Hematopoietic multipotent progenitor cell treated with erythropoietin and hydrocortisone succinate and interleukin-3 and kit ligand, for 8 days (in vitro differentiated cells): ENCODE measurements at regions not wholly inside any gene's neighbourhood (a gene's known extent, or its start where the extent isn't known, plus 50 kb on each side); places are given as distances from the start of the nearest gene placed in this dataset.
"Not testable (repeated sequence)": the region's sequence is repeated elsewhere in the genome, so short reads cannot be mapped to it uniquely, and the experiment has no call there.

Experiments used
- DNase-seq: peaks from one replicate; pipeline ENCODE4 v3.0.0-alpha.2; 2015

GRCh38 chrX:113892401-113892800 is 691.5 kb upstream of the HTR2C start:
- no peak for DNase-seq

- no peak for DNase-seq
Measured at GRCh38 chrX:113873056-113873455, 710.8 kb upstream of the HTR2C start.

DNA sequence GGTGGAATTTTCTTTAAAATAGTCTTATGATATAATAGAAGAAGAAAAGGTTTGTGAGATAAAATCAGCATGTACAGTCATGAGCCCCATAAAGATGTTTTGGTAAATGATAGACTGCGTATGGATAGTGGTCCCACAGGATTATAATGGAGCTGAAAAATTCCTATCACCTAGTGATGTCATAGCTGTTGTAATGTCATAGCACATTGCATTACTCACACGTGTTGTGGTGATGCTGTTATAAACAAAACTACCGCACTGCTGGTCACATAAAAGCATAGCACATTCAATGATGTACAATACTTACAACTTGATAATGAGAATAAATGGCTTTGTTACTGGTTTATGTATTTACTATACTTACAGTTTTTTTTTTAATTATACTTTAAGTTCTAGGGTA is 715.2 kb upstream of the HTR2C start:
- DNase-seq: no peak

DNA sequence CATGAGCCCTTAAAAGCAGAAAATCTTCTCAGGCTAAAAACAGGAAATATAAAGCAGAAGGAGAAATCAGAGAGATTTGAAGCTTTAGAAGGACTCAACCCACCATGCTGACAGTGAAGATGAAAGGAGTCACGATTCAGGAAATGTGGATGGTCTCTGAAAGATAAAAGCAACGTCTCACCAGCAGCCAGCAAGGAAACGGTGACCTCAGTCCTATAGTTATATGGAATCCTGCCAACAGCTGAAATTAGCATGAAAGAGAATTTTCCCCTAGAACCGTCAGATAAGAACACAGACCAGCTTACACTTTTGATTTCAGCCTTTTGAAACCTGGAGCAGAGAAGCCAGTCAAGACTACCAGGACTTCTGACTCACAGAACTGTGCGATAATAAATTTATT is 715.7 kb upstream of the HTR2C start:
- peak; percentile 87 for DNase-seq

GRCh38 chrX:113849408-113849807 is 734.5 kb upstream of the HTR2C start:
- no peak for DNase-seq

- DNase-seq: peak; percentile 58
Measured at GRCh38 chrX:113833096-113834055, 750.5 kb upstream of the HTR2C start.

DNA sequence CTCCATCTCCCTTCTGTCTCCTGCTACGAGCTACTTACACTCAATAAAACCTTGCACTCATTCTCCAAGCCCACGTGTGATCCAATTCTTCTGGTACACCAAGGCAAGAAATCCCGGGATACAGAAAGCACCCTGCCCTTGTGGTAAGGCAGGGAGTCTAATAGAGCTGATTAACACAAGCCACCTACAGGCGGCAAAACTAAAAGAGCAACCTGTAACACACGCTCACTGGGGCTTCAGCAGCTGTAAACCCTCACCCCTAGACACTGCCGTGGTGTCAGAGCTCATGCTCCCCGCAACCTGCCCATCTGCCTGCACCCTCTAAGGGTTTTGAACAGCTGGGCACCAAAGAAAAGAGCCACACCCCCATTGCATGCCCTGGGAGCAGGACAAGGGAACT is 755.4 kb upstream of the HTR2C start:
- DNase-seq: no peak

DNA sequence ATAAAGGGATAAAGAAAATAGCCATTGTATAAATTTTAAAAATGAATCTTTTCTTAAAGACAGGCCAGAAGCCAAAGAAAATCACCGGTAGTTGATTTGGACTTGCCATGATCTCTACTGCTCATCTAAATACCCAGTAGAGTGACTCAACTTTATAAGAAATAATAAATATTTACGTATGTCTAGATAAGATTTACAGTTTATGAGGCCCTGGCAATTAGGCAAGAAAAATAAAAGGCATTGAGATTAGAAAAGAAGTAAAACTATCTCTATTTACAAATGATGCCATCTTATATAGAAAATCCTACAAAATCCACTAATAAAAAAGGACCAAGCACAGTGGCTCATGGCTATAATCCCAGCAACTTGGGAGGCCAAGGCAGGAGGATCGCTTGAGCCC is 765.5 kb upstream of the HTR2C start:
- no peak for DNase-seq

- DNase-seq: no peak
Measured at GRCh38 chrX:113804819-113805218, 779.1 kb upstream of the HTR2C start.

DNA sequence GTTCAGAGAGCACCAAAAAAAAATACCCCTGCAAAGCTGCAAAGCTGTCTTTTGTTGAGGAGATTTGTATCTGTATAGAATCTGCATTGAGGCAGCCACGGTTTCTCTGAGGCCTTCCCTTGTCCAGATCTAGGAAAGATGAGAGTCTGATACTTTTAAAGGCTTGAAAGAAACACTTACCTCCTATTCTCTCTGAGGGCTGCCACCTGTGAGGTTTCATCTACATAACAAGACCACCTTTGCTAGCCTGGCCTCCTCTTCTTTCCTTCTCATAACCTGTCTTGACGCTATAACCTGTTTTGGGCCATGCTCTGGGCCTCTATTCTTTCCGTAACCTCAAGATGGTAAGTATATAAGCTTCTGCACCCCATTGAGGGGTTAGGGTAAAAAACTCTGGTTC is 779.6 kb upstream of the HTR2C start:
- DNase-seq: no peak

DNA sequence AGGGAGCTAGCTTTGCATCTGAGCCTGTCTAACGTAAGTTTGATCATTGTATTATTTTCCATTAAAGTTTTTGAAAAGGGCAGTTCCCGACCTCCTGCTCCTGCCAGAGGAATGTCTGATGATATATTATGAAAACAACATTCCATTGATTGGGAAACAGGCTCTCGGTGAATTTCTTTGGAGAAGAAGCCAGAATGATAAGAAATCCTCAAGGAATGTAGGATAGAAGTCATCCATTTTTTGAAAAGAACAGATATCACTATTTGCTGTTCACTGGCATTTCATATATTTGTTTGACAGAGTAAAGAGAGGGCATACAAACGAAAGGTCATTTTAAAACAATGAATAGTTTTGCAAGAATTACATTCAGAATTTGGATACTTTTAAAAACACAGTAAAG is 781.0 kb upstream of the HTR2C start:
- no peak for DNase-seq

DNA sequence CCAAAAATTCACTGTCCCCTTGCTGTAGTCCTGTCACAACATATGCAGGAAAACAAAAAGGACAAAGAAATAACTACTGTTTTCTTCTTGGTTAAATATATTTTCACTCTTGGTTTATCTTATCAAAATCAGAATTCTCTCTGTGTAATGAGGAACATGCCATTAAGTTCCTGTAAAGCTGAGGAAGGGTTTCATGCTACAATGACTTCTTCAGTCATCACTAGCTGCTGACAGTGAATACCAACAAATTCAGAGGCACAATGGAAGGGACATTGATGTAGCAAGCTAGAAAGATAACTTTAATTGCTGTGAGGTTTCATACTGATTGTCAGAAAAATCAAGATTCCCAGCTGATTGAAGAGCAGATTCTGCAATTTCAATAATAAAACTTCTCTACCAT is 782.9 kb upstream of the HTR2C start:
- DNase-seq: no peak

DNA sequence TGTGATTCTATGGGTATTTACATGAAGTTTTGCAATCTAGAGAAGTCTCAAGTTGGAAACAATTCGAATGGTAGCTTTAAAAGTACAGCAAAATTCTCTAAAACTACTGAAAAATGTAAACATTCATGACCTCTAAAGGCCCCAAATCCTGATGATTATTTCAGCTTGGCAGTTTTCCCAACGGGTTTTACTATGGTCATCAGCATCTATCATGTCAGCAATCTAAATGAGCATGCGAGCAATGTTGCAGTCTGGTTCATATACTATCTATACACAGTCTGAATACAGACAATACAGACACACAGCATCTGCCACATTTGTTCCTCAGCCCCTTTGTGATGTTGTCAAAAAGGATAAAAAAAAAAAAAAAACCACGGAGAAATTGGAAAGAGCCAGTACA is 790.3 kb upstream of the HTR2C start:
- DNase-seq: no peak

DNA sequence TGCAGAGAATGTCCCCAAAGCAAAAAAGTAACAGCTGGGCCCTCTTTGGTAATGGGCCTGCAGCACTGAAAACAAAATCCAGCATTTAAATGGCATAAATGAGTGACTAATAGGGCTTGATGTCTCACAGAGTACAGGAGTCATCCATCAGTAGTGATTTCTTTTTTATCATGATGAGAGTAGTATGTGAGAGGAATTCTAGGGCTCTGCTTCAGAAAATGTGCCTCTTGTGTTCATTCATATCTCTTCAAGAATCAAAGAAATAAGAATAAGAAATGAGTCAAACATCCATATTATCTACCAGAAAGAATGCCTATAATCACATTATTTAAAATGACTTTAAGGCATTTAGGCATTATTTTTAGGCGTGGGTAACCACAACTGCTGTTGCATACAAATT is 792.9 kb upstream of the HTR2C start:
- DNase-seq: no peak

GRCh38 chrX:113784754-113785153 is 799.1 kb upstream of the HTR2C start:
- not testable (repeated sequence) for DNase-seq

DNA sequence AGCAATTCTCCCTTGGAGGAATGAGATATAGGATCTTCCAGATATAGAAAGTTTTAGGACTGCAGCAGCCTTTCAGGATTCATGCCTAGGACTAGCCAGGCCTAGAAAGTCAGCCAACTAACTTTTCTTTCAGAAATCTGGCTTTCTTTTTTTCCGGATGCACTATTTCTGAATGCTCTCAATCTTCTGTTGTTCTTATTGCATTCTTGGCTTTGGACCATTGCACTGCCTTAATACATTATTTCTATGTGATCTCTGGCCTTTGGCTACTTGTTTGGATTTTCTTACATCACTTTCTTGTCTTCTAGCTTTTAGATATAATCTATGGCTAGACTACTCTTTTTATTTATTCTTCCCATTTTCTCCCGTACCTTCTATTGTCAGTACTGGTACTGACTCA is 813.1 kb upstream of the HTR2C start:
- DNase-seq: no peak

GRCh38 chrX:113770071-113770470 is 813.8 kb upstream of the HTR2C start:
- no peak for DNase-seq

GRCh38 chrX:113759422-113759821 is 824.5 kb upstream of the HTR2C start:
- DNase-seq: no peak

GRCh38 chrX:113747274-113747973 is 836.5 kb upstream of the HTR2C start:
- no peak for DNase-seq

- DNase-seq: no peak
Measured at GRCh38 chrX:113743069-113743468, 840.8 kb upstream of the HTR2C start.

DNA sequence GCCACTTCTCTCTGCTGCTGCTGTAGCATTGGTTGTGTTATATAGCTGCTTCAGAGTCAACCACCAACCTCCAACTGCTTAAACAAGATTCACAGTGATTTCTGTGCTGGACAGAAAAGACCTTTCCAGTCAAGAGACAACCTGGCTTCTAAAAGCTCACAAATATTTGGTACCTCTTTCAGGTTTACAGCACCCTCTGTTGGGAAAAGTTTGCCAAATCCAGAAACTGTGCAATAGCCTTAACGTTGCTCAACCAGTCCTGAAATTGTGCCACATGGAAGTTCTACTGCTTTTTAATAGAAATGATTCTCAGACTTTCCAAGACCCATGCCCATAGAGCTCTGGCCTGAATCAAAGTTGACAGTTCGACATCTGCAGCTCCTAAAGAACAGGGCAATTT is 842.1 kb upstream of the HTR2C start:
- no peak for DNase-seq

- no peak for DNase-seq
Measured at GRCh38 chrX:113728937-113729336, 854.9 kb upstream of the HTR2C start.

- no peak for DNase-seq
Measured at GRCh38 chrX:113726898-113727297, 857.0 kb upstream of the HTR2C start.

GRCh38 chrX:113726466-113726865 is 857.4 kb upstream of the HTR2C start:
- DNase-seq: no peak
